ENCODE measurements at regions not wholly inside any gene's neighbourhood (a gene's known extent, or its start where the extent isn't known, plus 50 kb on each side); places are given as distances from the start of the nearest gene placed in this dataset.
"Not testable (repeated sequence)": the region's sequence is repeated elsewhere in the genome, so short reads cannot be mapped to it uniquely, and the experiment has no call there.

- TF ChIP-seq CTCF (IDR thresholded peaks at IDR 0.05; ENCODE audit: low read depth, low read length), result no peak
- no peaks in the 10 kb centered on the region for H3K27me3 ChIP-seq (ENCODE audit: insufficient read depth, low read depth, severe bottlenecking)
- H3K36me3 ChIP-seq, result no peaks in the 10 kb centered on the region
- no peaks in the 10 kb centered on the region for H3K9me3 ChIP-seq (ENCODE audit: severe bottlenecking)
- no peak overlapping the region for H3K27ac ChIP-seq
- H3K4me3 ChIP-seq (ENCODE audit: low read depth, low read length), result no peak overlapping the region
- no peak for DNase-seq
These were observed 186.1 kb upstream of the CNTN6 start for GRCh38 chr3:906739-907138.

GRCh38 chr3:908839-909238 is 184.0 kb upstream of the CNTN6 start:
- peak; percentile 51 for DNase-seq

GRCh38 chr3:912717-913116 is 180.1 kb upstream of the CNTN6 start:
- H3K27me3 ChIP-seq (ENCODE audit: insufficient read depth, low read depth, severe bottlenecking); H3K9me3 ChIP-seq (ENCODE audit: severe bottlenecking); H3K36me3 ChIP-seq; H3K4me3 ChIP-seq (ENCODE audit: low read depth, low read length); H3K27ac ChIP-seq; DNase-seq: not testable (repeated sequence)

More at GRCh38 chr3:908839-909238, 184.0 kb upstream of the CNTN6 start:
- TF ChIP-seq CTCF (IDR thresholded peaks at IDR 0.05; ENCODE audit: low read depth, low read length), result peak; percentile 78
- Histone ChIP-seq H3K4me3 (ENCODE audit: low read depth, low read length) (no peak overlapping the region), H3K27ac (no peak overlapping the region), H3K9me3 (ENCODE audit: severe bottlenecking) (no peaks in the 10 kb centered on the region), H3K36me3 (no peaks in the 10 kb centered on the region), H3K27me3 (ENCODE audit: insufficient read depth, low read depth, severe bottlenecking) (no peaks in the 10 kb centered on the region)

GRCh38 chr3:923161-923910 is 169.5 kb upstream of the CNTN6 start:
- Histone ChIP-seq H3K9me3 (ENCODE audit: severe bottlenecking) (no peaks in the 10 kb centered on the region), H3K27me3 (ENCODE audit: insufficient read depth, low read depth, severe bottlenecking) (no peaks in the 10 kb centered on the region), H3K36me3 (no peaks in the 10 kb centered on the region), H3K27ac (no peak overlapping the region), H3K4me3 (ENCODE audit: low read depth, low read length) (no peak overlapping the region)
- DNase-seq, result no peak
- no peak for TF ChIP-seq CTCF (IDR thresholded peaks at IDR 0.05; ENCODE audit: low read depth, low read length)

GRCh38 chr3:930866-931265 is 162.0 kb upstream of the CNTN6 start:
- no peak for TF ChIP-seq CTCF (IDR thresholded peaks at IDR 0.05; ENCODE audit: low read depth, low read length)

GRCh38 chr3:933326-933725 is 159.5 kb upstream of the CNTN6 start:
- peak; percentile 77 for DNase-seq
- H3K9me3 ChIP-seq (ENCODE audit: severe bottlenecking), result no peaks in the 10 kb centered on the region
- H3K27me3 ChIP-seq (ENCODE audit: insufficient read depth, low read depth, severe bottlenecking), result no peaks in the 10 kb centered on the region
- no peak overlapping the region for H3K4me3 ChIP-seq (ENCODE audit: low read depth, low read length)
- no peak for TF ChIP-seq CTCF (IDR thresholded peaks at IDR 0.05; ENCODE audit: low read depth, low read length)
- no peaks in the 10 kb centered on the region for H3K36me3 ChIP-seq
- no peak overlapping the region for H3K27ac ChIP-seq

More at GRCh38 chr3:930866-931265, 162.0 kb upstream of the CNTN6 start:
- no peak overlapping the region for H3K4me3 ChIP-seq (ENCODE audit: low read depth, low read length)
- no peaks in the 10 kb centered on the region for H3K9me3 ChIP-seq (ENCODE audit: severe bottlenecking)
- no peak overlapping the region for H3K27ac ChIP-seq
- no peaks in the 10 kb centered on the region for H3K36me3 ChIP-seq
- no peak for DNase-seq
- H3K27me3 ChIP-seq (ENCODE audit: insufficient read depth, low read depth, severe bottlenecking), result no peaks in the 10 kb centered on the region
